DND-41 (cell line): ENCODE measurements at regions not wholly inside any gene's neighbourhood (a gene's known extent, or its start where the extent isn't known, plus 50 kb on each side); places are given as distances from the start of the nearest gene placed in this dataset.

ENCODE experiments used
- EZH2 ChIP-seq: IDR thresholded peaks from 3 replicates; pipeline ENCODE4 v1.6.1; 2012; ENCODE audit warnings: borderline replicate concordance, low read depth, mild to moderate bottlenecking, moderate library complexity, low read length, inconsistent platforms; ENCODE audit not compliant: severe bottlenecking
- TF ChIP-seq, protein P1 (sequence below): IDR thresholded peaks from 2 replicates; pipeline ENCODE4 v1.5.1; 2012; ENCODE audit warnings: borderline replicate concordance, low read length, moderate library complexity, mild to moderate bottlenecking; ENCODE audit not compliant: poor library complexity, severe bottlenecking; ENCODE audit errors: extremely low read depth

- TF ChIP-seq, protein P1, sequence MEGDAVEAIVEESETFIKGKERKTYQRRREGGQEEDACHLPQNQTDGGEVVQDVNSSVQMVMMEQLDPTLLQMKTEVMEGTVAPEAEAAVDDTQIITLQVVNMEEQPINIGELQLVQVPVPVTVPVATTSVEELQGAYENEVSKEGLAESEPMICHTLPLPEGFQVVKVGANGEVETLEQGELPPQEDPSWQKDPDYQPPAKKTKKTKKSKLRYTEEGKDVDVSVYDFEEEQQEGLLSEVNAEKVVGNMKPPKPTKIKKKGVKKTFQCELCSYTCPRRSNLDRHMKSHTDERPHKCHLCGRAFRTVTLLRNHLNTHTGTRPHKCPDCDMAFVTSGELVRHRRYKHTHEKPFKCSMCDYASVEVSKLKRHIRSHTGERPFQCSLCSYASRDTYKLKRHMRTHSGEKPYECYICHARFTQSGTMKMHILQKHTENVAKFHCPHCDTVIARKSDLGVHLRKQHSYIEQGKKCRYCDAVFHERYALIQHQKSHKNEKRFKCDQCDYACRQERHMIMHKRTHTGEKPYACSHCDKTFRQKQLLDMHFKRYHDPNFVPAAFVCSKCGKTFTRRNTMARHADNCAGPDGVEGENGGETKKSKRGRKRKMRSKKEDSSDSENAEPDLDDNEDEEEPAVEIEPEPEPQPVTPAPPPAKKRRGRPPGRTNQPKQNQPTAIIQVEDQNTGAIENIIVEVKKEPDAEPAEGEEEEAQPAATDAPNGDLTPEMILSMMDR = no peak
- no peak for TF ChIP-seq EZH2
Measured at GRCh38 chr4:114208574-114209151, 229.2 kb upstream of the ARSJ start.
